ENCODE measurements at regions not wholly inside any gene's neighbourhood (a gene's known extent, or its start where the extent isn't known, plus 50 kb on each side); places are given as distances from the start of the nearest gene placed in this dataset.
"Not testable (repeated sequence)": the region's sequence is repeated elsewhere in the genome, so short reads cannot be mapped to it uniquely, and the experiment has no call there.

GRCh38 chr18:73168236-73168635 lies 300.4 kb upstream of the NETO1 start:
- no peak for DNase-seq

- DNase-seq: no peak
These were observed 296.6 kb upstream of the NETO1 start for GRCh38 chr18:73164430-73164829.

- no peak for DNase-seq
These were observed 295.4 kb upstream of the NETO1 start for GRCh38 chr18:73163236-73163635.

GRCh38 chr18:73156117-73156516 lies 288.3 kb upstream of the NETO1 start:
- no peak for DNase-seq

- DNase-seq: peak; percentile 55
These were observed 285.5 kb upstream of the NETO1 start for GRCh38 chr18:73153271-73153670.

- DNase-seq: no peak
These were observed 283.3 kb upstream of the NETO1 start for GRCh38 chr18:73151086-73151485.

- DNase-seq: no peak
These were observed 282.4 kb upstream of the NETO1 start for GRCh38 chr18:73150199-73150598.

GRCh38 chr18:73147590-73147989 lies 279.8 kb upstream of the NETO1 start:
- no peak for DNase-seq

- no peak for DNase-seq
These were observed 276.2 kb upstream of the NETO1 start for GRCh38 chr18:73144030-73144429.

GRCh38 chr18:73136134-73136533 lies 268.3 kb upstream of the NETO1 start:
- DNase-seq: no peak

GRCh38 chr18:73124175-73124574 lies 256.4 kb upstream of the NETO1 start:
- DNase-seq: peak; percentile 66

GRCh38 chr18:73121207-73121606 lies 253.4 kb upstream of the NETO1 start:
- no peak for DNase-seq

- DNase-seq: no peak
These were observed 252.8 kb upstream of the NETO1 start for GRCh38 chr18:73120626-73121025.

- no peak for DNase-seq
These were observed 251.8 kb upstream of the NETO1 start for GRCh38 chr18:73119574-73119973.

GRCh38 chr18:73118121-73118816 lies 250.5 kb upstream of the NETO1 start:
- peak; percentile 51 for DNase-seq

- no peak for DNase-seq
These were observed 242.5 kb upstream of the NETO1 start for GRCh38 chr18:73110307-73110706.

- DNase-seq: no peak
These were observed 234.2 kb upstream of the NETO1 start for GRCh38 chr18:73101977-73102376.

GRCh38 chr18:73101491-73101890 lies 233.7 kb upstream of the NETO1 start:
- DNase-seq: not testable (repeated sequence)

- no peak for DNase-seq
These were observed 232.0 kb upstream of the NETO1 start for GRCh38 chr18:73099759-73100158.

- no peak for DNase-seq
These were observed 226.0 kb upstream of the NETO1 start for GRCh38 chr18:73093687-73094250.

- no peak for DNase-seq
These were observed 220.7 kb upstream of the NETO1 start for GRCh38 chr18:73088445-73088844.

GRCh38 chr18:73087282-73087977 lies 219.6 kb upstream of the NETO1 start:
- DNase-seq: no peak

- no peak for DNase-seq
These were observed 212.1 kb upstream of the NETO1 start for GRCh38 chr18:73079920-73080319.

- peak; percentile 22 for DNase-seq
These were observed 193.0 kb upstream of the NETO1 start for GRCh38 chr18:73060666-73061288.
